T-helper 2 cell (primary cell): ENCODE measurements at regions not wholly inside any gene's neighbourhood (a gene's known extent, or its start where the extent isn't known, plus 50 kb on each side); places are given as distances from the start of the nearest gene placed in this dataset.
"Not testable (repeated sequence)": the region's sequence is repeated elsewhere in the genome, so short reads cannot be mapped to it uniquely, and the experiment has no call there.

ENCODE experiments used
- DNase-seq, 5 experiments: peaks; one replicate each; pipeline versions ENCODE4 v3.0.0 to v3.0.0-alpha.2; 2012 to 2022

DNA sequence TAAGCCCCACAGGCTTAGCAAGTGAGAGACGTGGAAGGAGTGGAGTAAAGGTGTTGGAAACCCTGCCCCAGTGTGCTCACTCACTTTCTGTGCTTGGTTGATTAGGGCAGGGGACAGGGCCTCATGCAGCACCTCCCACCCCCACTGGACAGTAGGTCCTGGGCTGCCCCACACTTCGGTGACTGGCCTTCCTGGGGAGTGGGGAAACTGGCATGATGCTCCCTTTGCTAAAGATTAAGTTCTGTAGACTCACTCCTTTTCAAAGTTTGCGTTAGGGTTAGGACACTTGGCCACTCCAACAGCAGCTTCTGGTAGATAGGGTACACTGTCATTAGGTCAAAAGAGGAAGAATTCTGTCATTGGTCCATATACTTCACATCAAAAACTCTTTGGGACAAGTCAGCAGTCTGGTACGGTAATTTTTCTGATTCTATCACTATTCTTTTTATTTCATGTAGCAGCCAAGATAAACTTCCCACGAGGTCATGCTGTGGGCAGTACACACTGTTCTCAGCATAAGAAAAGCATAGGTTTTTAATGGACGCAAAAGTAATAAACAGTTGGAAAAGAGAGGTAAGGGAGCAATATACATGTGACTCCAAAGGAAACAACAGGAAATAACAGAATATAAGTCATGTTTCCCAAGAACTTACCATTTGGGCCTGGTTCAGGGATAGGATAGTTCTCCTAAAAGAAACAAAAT, 106.6 kb upstream of the TERB2 start:
- not testable (repeated sequence) for DNase-seq

DNA sequence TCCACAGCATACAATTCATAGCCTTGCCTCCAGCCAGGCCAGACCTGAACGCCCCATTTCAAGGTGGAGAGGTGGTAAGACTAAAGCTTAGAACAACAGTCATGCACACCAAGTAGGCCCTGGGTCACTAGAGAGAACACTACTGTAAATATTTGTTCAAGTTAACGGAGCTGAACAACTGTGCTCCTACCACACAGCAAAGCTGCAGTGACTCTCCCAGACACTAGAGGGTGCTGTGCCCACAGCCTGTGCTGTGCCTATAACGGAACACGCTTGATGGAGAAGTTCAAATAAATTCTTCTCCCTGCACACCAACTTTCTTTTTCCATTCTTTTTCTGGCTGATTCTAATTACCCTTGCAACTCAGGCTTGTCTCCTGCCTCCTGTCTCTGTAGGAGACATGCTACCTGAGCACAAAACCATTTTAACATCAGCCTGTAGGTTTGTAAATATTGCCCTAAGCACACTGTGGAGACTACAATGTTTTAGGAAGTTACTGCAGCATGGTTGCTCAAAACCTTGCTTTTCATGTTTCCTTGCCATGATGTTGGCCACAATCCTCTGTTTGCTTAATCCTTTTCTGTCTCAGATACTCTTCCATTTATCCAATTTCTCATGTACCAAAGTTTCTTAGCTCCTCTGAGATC, 103.1 kb upstream of the TERB2 start:
- DNase-seq: peak; percentile 25 to 68 (median 48)

- not testable (repeated sequence) for DNase-seq
Observed at GRCh38 chr15:44854696-44855095, 101.8 kb upstream of the TERB2 start.

DNA sequence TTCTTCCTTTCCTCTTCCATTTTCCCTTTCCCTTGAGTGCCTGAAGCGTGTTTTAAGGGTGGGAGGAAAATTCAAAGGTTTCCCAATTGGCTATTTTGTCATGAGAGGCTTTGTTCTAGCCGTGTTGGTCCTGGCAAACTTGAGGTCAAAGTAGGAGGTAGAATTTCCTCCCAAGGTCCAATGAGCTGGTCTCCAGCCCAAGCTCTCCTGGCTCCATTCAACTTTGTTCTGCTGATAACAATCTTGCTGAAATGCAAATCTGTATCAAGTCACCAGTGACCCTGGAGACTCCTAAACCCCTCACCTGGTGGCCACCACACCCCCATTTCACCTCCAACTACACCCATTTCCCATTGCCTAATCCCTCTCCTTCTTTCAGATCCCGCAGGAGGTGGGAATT, 100.2 kb upstream of the TERB2 start:
- not testable (repeated sequence) for DNase-seq

GRCh38 chr15:44857164-44857710, 99.2 kb upstream of the TERB2 start:
- DNase-seq: not testable (repeated sequence)

DNA sequence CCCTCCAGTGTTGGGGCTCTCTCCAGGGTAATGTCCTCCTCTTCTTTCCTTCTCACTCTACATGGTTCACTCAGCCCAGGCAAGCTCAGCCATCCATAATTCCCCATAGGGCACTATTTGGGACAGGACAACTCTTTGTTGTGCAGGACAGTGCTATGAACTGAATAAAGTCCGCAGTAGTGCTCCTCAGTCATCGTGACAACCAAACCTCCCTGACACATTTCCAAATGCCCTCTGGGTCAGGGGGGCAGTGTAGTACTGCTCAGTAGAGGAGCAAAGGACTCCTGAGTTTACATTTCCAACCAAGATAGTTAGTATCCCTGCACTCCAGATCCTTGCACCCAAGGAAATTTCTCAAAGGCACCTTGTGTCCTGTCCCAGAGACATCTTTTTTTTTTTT, 97.4 kb upstream of the TERB2 start:
- DNase-seq: not testable (repeated sequence)

GRCh38 chr15:44860168-44860567, 96.3 kb upstream of the TERB2 start:
- not testable (repeated sequence) for DNase-seq

- no peak for DNase-seq
Observed at GRCh38 chr15:44861439-44861910, 95.0 kb upstream of the TERB2 start.

DNA sequence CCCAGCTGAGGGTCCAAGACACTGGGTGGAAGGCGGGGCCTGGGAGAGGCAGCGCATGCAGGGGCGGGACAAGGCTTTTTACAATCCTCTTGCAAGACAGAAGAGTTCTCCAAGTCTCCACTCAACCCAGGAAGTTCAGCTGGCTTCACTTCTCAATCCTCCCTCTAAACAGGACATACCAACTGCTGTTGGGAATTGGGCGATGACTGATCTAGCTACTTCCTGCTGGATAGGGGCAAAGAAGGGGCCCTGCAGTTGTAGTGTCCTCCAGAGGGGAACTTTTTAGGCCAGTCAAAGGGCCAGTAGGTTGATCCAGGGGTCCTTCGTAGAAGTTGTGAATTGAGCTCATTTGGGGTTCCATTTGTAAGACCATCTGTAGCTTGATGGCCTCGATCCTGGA, 94.6 kb upstream of the TERB2 start:
- no peak for DNase-seq

DNA sequence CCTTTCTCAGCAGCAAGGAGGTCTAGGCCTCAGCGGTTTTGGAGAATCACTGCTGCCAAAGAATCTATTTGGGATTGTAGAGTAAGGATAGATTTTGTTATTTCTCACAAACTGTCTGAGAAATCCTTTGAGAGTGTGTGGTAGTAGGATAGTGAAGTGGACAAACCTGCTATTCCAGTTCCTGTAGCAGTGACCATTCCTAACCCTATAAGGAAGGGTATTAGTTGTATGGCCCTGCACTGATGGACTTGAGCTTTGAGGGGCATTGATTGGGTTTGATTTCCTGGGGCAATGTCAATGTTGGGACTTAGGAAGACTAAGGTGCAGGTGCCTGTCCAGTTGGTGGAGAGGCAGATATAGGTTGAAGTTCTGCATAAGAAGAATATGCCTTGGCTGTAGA, 93.6 kb upstream of the TERB2 start:
- DNase-seq: not testable (repeated sequence)

DNA sequence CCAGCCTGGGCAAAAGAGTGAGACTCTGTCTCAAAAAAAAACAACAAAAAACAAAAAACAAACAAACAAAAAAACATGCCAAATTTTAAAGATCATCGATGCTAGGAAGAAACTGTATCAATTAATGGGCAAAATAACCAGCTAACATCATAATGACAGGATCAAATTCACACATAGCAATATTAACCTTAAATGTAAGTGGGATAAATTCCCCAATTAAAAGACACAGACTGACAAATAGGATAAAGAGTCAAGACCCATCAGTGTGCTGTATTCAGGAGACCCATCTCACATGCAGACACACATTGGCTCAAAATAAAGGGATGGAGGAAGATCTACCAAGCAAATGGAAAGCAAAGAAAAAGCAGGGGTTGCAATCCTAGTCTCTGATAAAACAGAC, 88.4 kb upstream of the TERB2 start:
- DNase-seq: not testable (repeated sequence)

DNA sequence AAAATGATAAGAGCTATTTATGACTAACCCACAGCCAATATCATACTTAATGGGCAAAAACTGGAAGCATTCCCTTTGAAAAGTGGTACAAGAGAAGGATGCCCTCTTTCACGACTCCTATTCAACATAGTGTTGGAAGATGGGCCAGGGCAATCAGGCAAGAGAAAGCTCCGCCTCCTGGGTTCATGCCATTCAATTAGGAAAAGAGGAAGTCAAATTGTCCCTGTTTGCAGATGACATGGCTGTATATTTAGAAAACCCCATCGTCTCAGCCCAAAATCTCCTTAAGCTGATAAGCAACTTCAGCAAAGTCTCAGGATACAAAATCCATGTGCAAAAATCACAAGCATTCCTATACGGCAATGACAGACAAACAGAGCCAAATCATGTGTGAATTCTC, 86.4 kb upstream of the TERB2 start:
- not testable (repeated sequence) for DNase-seq

- no peak for DNase-seq
Observed at GRCh38 chr15:44873103-44873502, 83.4 kb upstream of the TERB2 start.

GRCh38 chr15:44879066-44879465, 77.4 kb upstream of the TERB2 start:
- no peak for DNase-seq

GRCh38 chr15:44882499-44882968, 74.0 kb upstream of the TERB2 start:
- DNase-seq: peak in 2 of 5 experiments; percentile 24 to 87

GRCh38 chr15:44883199-44883877, 73.1 kb upstream of the TERB2 start:
- peak in 1 of 5 experiments; percentile 57 for DNase-seq

DNA sequence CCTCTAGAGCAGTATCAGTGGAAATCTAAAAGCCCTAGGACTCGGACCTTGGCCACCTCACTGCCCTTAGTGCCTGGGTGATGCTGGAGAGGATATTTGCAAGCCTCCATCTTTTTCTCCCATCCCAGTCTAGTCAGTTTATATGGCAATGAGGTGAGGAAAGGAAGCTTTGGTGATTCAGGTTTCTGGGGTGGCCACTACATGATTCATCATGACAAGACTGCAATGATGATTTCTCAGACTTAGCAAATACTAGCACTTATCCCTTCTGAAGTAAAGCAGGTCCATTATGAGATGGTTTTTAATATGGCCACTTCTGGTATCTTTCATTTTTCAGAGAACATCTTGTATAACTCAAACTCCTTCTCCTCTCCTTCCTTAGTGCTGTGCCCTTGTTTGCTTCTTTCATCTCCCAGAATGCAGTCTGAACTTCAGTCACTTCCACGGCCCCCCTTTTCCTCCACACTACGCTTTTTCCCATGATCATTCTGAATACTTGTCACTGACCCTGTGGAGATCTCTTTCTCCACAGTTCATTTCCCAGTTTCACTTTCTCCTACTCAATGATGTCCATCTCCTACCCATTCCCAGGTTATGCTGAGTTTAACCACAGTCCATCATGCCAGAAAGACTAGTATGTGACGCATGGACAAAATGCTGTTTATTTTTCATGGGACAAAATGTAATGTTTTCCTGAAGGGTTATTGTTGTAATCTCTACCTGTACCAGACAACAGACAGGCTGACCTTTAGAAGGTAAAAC, 57.4 kb upstream of the TERB2 start:
- DNase-seq: not testable (repeated sequence)

DNA sequence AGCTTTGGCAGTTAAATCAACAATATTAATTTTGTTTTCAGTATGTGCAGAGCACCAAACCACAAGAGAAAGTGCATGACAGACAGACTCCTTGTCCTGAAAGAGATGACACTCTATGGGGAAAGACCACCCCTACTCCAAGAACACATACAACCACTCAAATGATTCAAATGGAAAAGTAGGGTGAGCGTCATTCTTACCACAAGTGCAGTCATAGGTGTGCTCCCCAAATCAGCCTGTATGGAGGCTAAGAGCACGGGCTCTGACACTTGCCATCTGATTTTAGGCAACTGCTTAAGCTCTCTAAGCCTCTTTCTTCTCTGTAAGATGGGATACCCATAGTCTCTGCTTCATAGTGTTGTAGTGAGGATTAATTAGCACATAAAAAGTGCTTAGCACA, 56.7 kb upstream of the TERB2 start:
- peak in 1 of 5 experiments; percentile 60 for DNase-seq

- DNase-seq: not testable (repeated sequence)
Observed at GRCh38 chr15:44900796-44901195, 55.7 kb upstream of the TERB2 start.

- DNase-seq: not testable (repeated sequence)
Observed at GRCh38 chr15:44903281-44903680, 53.2 kb upstream of the TERB2 start.

DNA sequence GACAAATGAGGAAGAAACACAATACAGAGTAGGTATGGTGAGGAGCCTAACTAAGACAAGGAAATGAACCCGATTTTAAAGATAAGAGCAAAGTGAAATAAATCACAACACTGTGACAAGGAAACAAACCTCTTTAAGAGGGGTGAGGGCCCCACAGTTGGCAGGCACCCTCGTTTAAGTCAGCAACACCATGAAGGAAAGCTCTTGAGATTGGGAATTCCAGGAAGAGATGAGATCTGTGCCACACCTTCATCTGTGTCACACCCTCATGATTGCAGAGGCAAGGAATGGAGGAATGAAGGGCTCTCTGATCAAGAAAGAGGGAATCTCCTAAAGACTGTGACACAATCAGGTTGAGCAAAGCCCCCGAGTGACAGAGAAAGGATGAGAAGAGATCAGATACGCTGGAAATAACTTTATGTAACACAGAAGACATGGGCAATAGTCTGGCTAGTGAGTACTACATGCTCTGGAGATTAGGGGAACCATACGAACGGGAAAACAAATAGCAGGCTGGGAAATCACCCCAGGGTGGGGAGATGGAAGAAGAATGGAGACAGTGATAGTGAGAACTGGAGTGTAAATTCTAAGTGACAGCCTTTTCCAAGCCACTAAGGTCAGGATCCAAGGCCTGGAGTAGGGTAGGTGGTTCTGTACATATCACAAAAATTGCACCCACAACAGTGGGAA, 51.7 kb upstream of the TERB2 start:
- peak in 1 of 5 experiments; percentile 68 for DNase-seq
